Esophagus muscularis mucosa (tissue), 4 donors: ENCODE measurements at regions not wholly inside any gene's neighbourhood (a gene's known extent, or its start where the extent isn't known, plus 50 kb on each side); places are given as distances from the start of the nearest gene placed in this dataset.

Experiments used
- CTCF ChIP-seq, 3 experiments: fragments of 200-600 bp in 2 of 3; fragments of 450-650 bp in 1 of 3; sonication (generic) in 2 of 3; IDR thresholded peaks; one replicate each; pipeline ENCODE4 v1.5.1; 2017 to 2019; ENCODE audit warnings: antibody characterized with exemption in 3 of 3, mild to moderate bottlenecking in 2 of 3, moderate library complexity in 1 of 3
- EP300 ChIP-seq: sonication (generic); formaldehyde crosslinking; IDR thresholded peaks from one replicate; pipeline ENCODE4 v1.6.1; 2017; ENCODE audit warnings: antibody characterized with exemption
- POLR2A ChIP-seq: fragments of 450-650 bp; IDR thresholded peaks from one replicate; pipeline ENCODE4 v1.6.1; 2017; ENCODE audit warnings: antibody characterized with exemption, moderate library complexity, mild to moderate bottlenecking, low read depth

GRCh38 chr10:36198322-36198721, 556.2 kb upstream of the FZD8 start:
- TF ChIP-seq POLR2A: no peak
- no peak for TF ChIP-seq CTCF (IDR thresholded peaks at IDR 0.05)
- no peak for TF ChIP-seq EP300
